GM12801 (cell line): ENCODE measurements at regions not wholly inside any gene's neighbourhood (a gene's known extent, or its start where the extent isn't known, plus 50 kb on each side); places are given as distances from the start of the nearest gene placed in this dataset.

Source experiments
- CTCF ChIP-seq: IDR thresholded peaks from one replicate; pipeline ENCODE4 v1.5.1; 2011; ENCODE audit warnings: control low read depth; ENCODE audit not compliant: insufficient read length; ENCODE audit errors: extremely low read depth

- TF ChIP-seq CTCF = no peak
Measured at GRCh38 chr18:70598406-70598805, 309.6 kb downstream of the SOCS6 start.

- TF ChIP-seq CTCF = no peak
Measured at GRCh38 chr18:70582981-70583380, 294.1 kb downstream of the SOCS6 start.

GRCh38 chr18:70578480-70578879 is 289.6 kb downstream of the SOCS6 start:
- no peak for TF ChIP-seq CTCF

GRCh38 chr18:70577023-70577420 is 288.2 kb downstream of the SOCS6 start:
- no peak for TF ChIP-seq CTCF

- TF ChIP-seq CTCF = no peak
Measured at GRCh38 chr18:70576276-70577022, 287.6 kb downstream of the SOCS6 start.

- TF ChIP-seq CTCF = no peak
Measured at GRCh38 chr18:70559446-70559845, 270.6 kb downstream of the SOCS6 start.

GRCh38 chr18:70558371-70558770 is 269.5 kb downstream of the SOCS6 start:
- TF ChIP-seq CTCF = no peak
